ENCODE measurements at regions not wholly inside any gene's neighbourhood (a gene's known extent, or its start where the extent isn't known, plus 50 kb on each side); places are given as distances from the start of the nearest gene placed in this dataset.

- TF ChIP-seq ZNF462 (CRISPR knock-in tag; IDR thresholded peaks at IDR 0.05) (no peak), REST (IDR thresholded peaks at IDR 0.05; ENCODE audit: unreplicated experiment) (no peak), CTCF (conservative IDR thresholded peaks at IDR 0.05; ENCODE audit: low read depth in 2 of 2) (no peak), EZH2phosphoT487 (IDR thresholded peaks at IDR 0.05; ENCODE audit: unreplicated experiment) (no peak), JUNB (IDR thresholded peaks at IDR 0.05; ENCODE audit: unreplicated experiment) (no peak), POLR2AphosphoS5 (IDR thresholded peaks at IDR 0.05; ENCODE audit: low read depth) (no peak), EZH2 (IDR thresholded peaks at IDR 0.05; ENCODE audit: low read depth, unreplicated experiment) (no peak), ZNF114 (CRISPR knock-in tag; IDR thresholded peaks at IDR 0.05) (no peak), STAT1 (IDR thresholded peaks at IDR 0.05; ENCODE audit: unreplicated experiment) (no peak), ETS1 (IDR thresholded peaks at IDR 0.05) (no peak), CREB1 (CRISPR knock-in tag; IDR thresholded peaks at IDR 0.05; ENCODE audit: low read depth) (no peak)
Measured at GRCh38 chr12:47578836-47579235, 127.0 kb downstream of the RPAP3 start (continued).

Data from GM23338 (cell line).